ENCODE measurements at regions not wholly inside any gene's neighbourhood (a gene's known extent, or its start where the extent isn't known, plus 50 kb on each side); places are given as distances from the start of the nearest gene placed in this dataset.

DNA sequence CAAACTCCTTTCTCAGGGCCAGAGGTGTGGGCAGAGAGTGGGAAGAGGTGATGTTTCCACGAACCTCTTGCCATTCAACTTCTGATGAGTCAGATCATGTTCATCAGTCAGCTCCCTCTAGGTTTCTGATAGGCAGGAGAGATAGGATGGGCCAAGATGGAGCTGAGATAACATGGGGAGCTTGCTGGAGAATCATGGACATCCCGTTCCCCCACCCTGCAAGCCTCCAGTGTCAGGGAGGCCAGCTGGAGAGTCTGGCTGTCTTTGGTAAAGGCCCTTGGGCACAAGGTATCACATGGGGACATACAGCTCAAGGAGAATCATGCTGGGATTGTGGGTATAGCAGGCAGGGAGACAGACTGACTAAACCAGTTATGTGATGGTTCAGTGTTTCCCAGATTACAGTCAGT lies 136.0 kb upstream of the IRX3 start:
- TF ChIP-seq, protein P1, sequence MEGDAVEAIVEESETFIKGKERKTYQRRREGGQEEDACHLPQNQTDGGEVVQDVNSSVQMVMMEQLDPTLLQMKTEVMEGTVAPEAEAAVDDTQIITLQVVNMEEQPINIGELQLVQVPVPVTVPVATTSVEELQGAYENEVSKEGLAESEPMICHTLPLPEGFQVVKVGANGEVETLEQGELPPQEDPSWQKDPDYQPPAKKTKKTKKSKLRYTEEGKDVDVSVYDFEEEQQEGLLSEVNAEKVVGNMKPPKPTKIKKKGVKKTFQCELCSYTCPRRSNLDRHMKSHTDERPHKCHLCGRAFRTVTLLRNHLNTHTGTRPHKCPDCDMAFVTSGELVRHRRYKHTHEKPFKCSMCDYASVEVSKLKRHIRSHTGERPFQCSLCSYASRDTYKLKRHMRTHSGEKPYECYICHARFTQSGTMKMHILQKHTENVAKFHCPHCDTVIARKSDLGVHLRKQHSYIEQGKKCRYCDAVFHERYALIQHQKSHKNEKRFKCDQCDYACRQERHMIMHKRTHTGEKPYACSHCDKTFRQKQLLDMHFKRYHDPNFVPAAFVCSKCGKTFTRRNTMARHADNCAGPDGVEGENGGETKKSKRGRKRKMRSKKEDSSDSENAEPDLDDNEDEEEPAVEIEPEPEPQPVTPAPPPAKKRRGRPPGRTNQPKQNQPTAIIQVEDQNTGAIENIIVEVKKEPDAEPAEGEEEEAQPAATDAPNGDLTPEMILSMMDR (IDR thresholded peaks at IDR 0.05): no peak
- no peak for TF ChIP-seq SIN3A (IDR thresholded peaks at IDR 0.05; ENCODE audit: borderline replicate concordance, insufficient read depth, low read depth, low read length)
